PC-9 (cell line): ENCODE measurements at regions not wholly inside any gene's neighbourhood (a gene's known extent, or its start where the extent isn't known, plus 50 kb on each side); places are given as distances from the start of the nearest gene placed in this dataset.

ENCODE experiments used
- BruUV-seq: library from RNA; stranded (reverse); fragments of 400-500 nt; replicated peaks from 2 replicates; lab custom pipeline; 2021; lab: Mats Ljungman, UMichigan
- CTCF ChIA-PET: fragments of 300-600 bp; sonication (Branson Sonifier 250); formaldehyde crosslinking; loops from one replicate; lab custom pipeline; 2022; ENCODE audit warnings: antibody characterized with exemption; lab: Charles Lee
- POLR2A ChIA-PET: fragments of 300-600 bp; sonication (Branson Sonifier 250); formaldehyde crosslinking; loops from one replicate; lab custom pipeline; 2022; ENCODE audit warnings: antibody characterized with exemption; ENCODE audit not compliant: unreplicated experiment; lab: Charles Lee
- DNase-seq, 2 experiments: peaks; one replicate each; pipeline versions ENCODE4 v3.0.0 to v3.0.0-alpha.2; 2015 to 2022; ENCODE audit warnings: mixed read lengths in 1 of 2
- H2AFZ ChIP-seq: fragments of 200-600 bp; sonication (generic); 2 replicates; pipeline ENCODE4 v1.8.1; 2017; ENCODE audit warnings: antibody characterized with exemption
- H3F3A ChIP-seq: fragments of 200-600 bp; sonication (generic); 2 replicates; pipeline ENCODE4 v1.8.1; 2017; ENCODE audit warnings: antibody characterized with exemption, mild to moderate bottlenecking, low read depth; ENCODE audit not compliant: insufficient read depth
- H3K27ac ChIP-seq: fragments of 200-600 bp; sonication (generic); 2 replicates; pipeline ENCODE4 v1.6.1; 2016; ENCODE audit warnings: mixed run types
- H3K27me3 ChIP-seq: fragments of 200-600 bp; sonication (generic); 2 replicates; pipeline ENCODE4 v1.6.1; 2016; ENCODE audit warnings: low read depth, mixed run types; ENCODE audit not compliant: insufficient read depth
- H3K36me3 ChIP-seq: fragments of 200-600 bp; sonication (generic); 2 replicates; pipeline ENCODE4 v1.6.1; 2016; ENCODE audit warnings: low read depth, mixed run types
- H3K4me1 ChIP-seq: fragments of 200-600 bp; sonication (generic); replicated peaks from 2 replicates; pipeline ENCODE4 v1.6.1; 2016; ENCODE audit warnings: mixed run types; ENCODE audit not compliant: insufficient read depth
- H3K4me2 ChIP-seq: fragments of 200-600 bp; sonication (generic); 2 replicates; pipeline ENCODE4 v1.6.1; 2017; ENCODE audit warnings: mixed run types
- H3K4me3 ChIP-seq: fragments of 200-600 bp; sonication (generic); 2 replicates; pipeline ENCODE4 v1.6.1; 2016; ENCODE audit warnings: mixed run types
- H3K79me2 ChIP-seq: fragments of 200-600 bp; sonication (generic); 2 replicates; pipeline ENCODE4 v1.6.1; 2017; ENCODE audit warnings: low read depth, mixed run types
- H3K9me2 ChIP-seq: fragments of 200-600 bp; sonication (generic); 2 replicates; pipeline ENCODE4 v1.8.1; 2017; ENCODE audit warnings: mild to moderate bottlenecking; ENCODE audit not compliant: insufficient read depth
- H3K9me3 ChIP-seq: fragments of 200-600 bp; sonication (generic); 2 replicates; pipeline ENCODE4 v1.8.1; 2016; ENCODE audit warnings: low read depth; ENCODE audit not compliant: insufficient read depth
- H4K20me1 ChIP-seq: fragments of 200-600 bp; sonication (generic); 2 replicates; pipeline ENCODE4 v1.8.1; 2017; ENCODE audit not compliant: insufficient read depth
- EZH2 ChIP-seq: fragments of 200-600 bp; sonication (generic); IDR thresholded peaks from 2 replicates; pipeline ENCODE4 v1.8.0; 2017; ENCODE audit warnings: antibody characterized with exemption, low read depth
- intact Hi-C: fragments of 100-400 bp; cut with micrococcal nuclease; formaldehyde crosslinking; loops from one replicate; pipeline ENCODE4 v1.10.0; 2022; ENCODE audit not compliant: unreplicated experiment
- TF ChIP-seq, protein P1 (sequence below): fragments of 200-600 bp; sonication (generic); conservative IDR thresholded peaks from 2 replicates; pipeline ENCODE4 v1.6.1; 2017; ENCODE audit warnings: mixed run types, antibody characterized with exemption, mild to moderate bottlenecking, moderate library complexity

DNA sequence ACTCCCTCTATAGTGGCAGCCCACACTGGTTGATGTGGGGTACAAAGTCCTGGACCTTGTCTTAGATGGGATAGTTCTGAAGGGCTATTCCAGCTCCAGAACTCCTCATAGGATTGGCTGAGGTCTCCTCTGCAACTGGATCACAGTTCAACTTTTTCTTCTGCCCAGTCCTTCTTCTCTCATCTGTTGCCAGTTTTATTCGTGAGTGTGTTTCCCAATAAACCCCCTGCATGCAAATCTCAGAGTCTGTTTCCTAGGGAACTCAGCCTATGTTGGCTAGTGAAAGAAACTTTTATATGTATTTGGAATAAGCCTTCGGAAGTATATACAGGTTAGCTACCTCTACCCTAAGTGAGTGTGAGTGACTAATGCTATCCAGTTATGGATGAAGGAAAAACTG lies 823.4 kb downstream of the SLC4A3 start:
- H3K27ac ChIP-seq = no peak overlapping the region
- intact Hi-C loops = no loop called here
- H2AFZ ChIP-seq = no peak overlapping the region
- no peak overlapping the region for H3K4me2 ChIP-seq
- no peaks in the 10 kb centered on the region for H3K9me3 ChIP-seq
- H3K4me1 ChIP-seq = no peaks in the 10 kb centered on the region
- no peaks in the 10 kb centered on the region for H3K79me2 ChIP-seq
- DNase-seq = no peak
- H4K20me1 ChIP-seq = no peaks in the 10 kb centered on the region
- no peaks in the 10 kb centered on the region for H3F3A ChIP-seq
- ChIA-PET POLR2A (no interaction called here), CTCF (no interaction called here)
- BruUV-seq = no TSS peak
- TF ChIP-seq EZH2 = no peak
- TF ChIP-seq, protein P1, sequence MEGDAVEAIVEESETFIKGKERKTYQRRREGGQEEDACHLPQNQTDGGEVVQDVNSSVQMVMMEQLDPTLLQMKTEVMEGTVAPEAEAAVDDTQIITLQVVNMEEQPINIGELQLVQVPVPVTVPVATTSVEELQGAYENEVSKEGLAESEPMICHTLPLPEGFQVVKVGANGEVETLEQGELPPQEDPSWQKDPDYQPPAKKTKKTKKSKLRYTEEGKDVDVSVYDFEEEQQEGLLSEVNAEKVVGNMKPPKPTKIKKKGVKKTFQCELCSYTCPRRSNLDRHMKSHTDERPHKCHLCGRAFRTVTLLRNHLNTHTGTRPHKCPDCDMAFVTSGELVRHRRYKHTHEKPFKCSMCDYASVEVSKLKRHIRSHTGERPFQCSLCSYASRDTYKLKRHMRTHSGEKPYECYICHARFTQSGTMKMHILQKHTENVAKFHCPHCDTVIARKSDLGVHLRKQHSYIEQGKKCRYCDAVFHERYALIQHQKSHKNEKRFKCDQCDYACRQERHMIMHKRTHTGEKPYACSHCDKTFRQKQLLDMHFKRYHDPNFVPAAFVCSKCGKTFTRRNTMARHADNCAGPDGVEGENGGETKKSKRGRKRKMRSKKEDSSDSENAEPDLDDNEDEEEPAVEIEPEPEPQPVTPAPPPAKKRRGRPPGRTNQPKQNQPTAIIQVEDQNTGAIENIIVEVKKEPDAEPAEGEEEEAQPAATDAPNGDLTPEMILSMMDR = no peak
- no peak overlapping the region for H3K4me3 ChIP-seq
- no peaks in the 10 kb centered on the region for H3K9me2 ChIP-seq
- H3K36me3 ChIP-seq = no peaks in the 10 kb centered on the region
- H3K27me3 ChIP-seq = no peaks in the 10 kb centered on the region

DNA sequence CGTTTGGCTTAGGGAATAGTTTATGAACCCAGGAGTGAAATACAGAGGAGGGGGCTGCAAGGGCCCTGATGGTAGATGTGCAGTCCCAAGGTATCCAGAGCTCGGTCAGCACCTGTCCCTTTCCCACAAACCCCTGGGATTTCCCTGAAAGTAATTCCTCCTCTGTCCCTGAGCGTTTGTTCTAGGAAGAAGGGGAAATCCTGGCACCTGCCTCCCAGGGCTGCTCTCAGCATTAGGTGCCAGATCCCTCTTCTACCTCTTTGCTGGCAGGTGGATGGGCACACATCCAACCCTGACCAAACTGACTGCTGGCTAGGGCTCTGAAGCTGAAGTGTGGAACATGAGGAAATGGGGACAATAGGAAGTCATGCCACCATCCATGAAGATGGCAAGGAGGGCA lies 824.0 kb downstream of the SLC4A3 start:
- no peaks in the 10 kb centered on the region for H3K36me3 ChIP-seq
- no peak overlapping the region for H3K4me2 ChIP-seq
- no peak overlapping the region for H3K4me3 ChIP-seq
- H2AFZ ChIP-seq = no peak overlapping the region
- no peaks in the 10 kb centered on the region for H3F3A ChIP-seq
- no TSS peak for BruUV-seq
- H4K20me1 ChIP-seq = no peaks in the 10 kb centered on the region
- H3K79me2 ChIP-seq = no peaks in the 10 kb centered on the region
- no peaks in the 10 kb centered on the region for H3K9me3 ChIP-seq
- H3K9me2 ChIP-seq = no peaks in the 10 kb centered on the region
- ChIA-PET POLR2A (no interaction called here), CTCF (no interaction called here)
- no peak for DNase-seq
- no peaks in the 10 kb centered on the region for H3K4me1 ChIP-seq
- H3K27me3 ChIP-seq = no peaks in the 10 kb centered on the region
- no peak for TF ChIP-seq EZH2
- TF ChIP-seq, protein P1 = no peak
- intact Hi-C loops = no loop called here
- H3K27ac ChIP-seq = no peak overlapping the region

DNA sequence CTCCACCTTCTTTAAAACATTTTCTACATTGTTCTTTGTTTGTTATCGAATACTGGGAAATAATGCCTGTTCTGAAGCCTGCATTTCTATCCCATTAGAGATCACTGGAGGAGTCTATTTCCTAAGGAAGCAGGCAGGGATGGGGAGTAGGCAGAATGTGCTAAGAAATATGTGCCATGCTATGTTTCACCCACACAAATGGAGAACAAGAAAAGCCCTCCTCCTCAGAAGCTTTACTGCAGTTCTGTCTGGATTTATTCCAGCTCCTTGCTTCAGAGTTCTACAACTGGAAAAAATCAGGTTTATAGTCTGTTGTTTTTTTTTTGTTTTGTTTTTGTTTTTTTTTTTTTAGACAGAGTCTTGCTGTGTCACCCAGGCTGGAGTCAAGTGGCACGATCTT lies 825.1 kb downstream of the SLC4A3 start:
- no peaks in the 10 kb centered on the region for H4K20me1 ChIP-seq
- H3K4me2 ChIP-seq = no peak overlapping the region
- H3K36me3 ChIP-seq = no peaks in the 10 kb centered on the region
- no peak overlapping the region for H3K27ac ChIP-seq
- no peak for TF ChIP-seq EZH2
- TF ChIP-seq, protein P1 = no peak
- POLR2A ChIA-PET = interaction anchor here (0.6 kb wide), 1 partner anchor 26 kb away, joined by 3 read pairs; no protein-coding TSS in a partner anchor
- H3K9me3 ChIP-seq = no peaks in the 10 kb centered on the region
- H3F3A ChIP-seq = no peaks in the 10 kb centered on the region
- no peaks in the 10 kb centered on the region for H3K4me1 ChIP-seq
- no peaks in the 10 kb centered on the region for H3K79me2 ChIP-seq
- no peaks in the 10 kb centered on the region for H3K27me3 ChIP-seq
- H2AFZ ChIP-seq = no peak overlapping the region
- H3K4me3 ChIP-seq = no peak overlapping the region
- intact Hi-C loops = no loop called here
- no peaks in the 10 kb centered on the region for H3K9me2 ChIP-seq
- BruUV-seq = no TSS peak
- CTCF ChIA-PET = no interaction called here
- no peak for DNase-seq
